ENCODE measurements at regions not wholly inside any gene's neighbourhood (a gene's known extent, or its start where the extent isn't known, plus 50 kb on each side); places are given as distances from the start of the nearest gene placed in this dataset.
"Not testable (repeated sequence)": the region's sequence is repeated elsewhere in the genome, so short reads cannot be mapped to it uniquely, and the experiment has no call there.

- H3K27me3 Mint-ChIP-seq (ENCODE audit: insufficient read depth, unreplicated experiment): no peaks in the 10 kb centered on the region
- TF ChIP-seq CTCF (IDR thresholded peaks at IDR 0.05; ENCODE audit: unreplicated experiment): no peak
Observed at GRCh38 chr9:65449423-65449822, 164.4 kb upstream of the FOXD4L5 start.

GRCh38 chr9:65447146-65447545 is 162.1 kb upstream of the FOXD4L5 start:
- H3K4me3 Mint-ChIP-seq (ENCODE audit: unreplicated experiment); intact Hi-C loops (cut with micrococcal nuclease); H3K4me1 Mint-ChIP-seq (ENCODE audit: insufficient read depth, unreplicated experiment); BruUV-seq (replicated peaks); POLR2A ChIA-PET; H3K36me3 Mint-ChIP-seq (ENCODE audit: insufficient read depth, unreplicated experiment); H3K27me3 Mint-ChIP-seq (ENCODE audit: insufficient read depth, unreplicated experiment); H3K27ac Mint-ChIP-seq (ENCODE audit: low read depth, unreplicated experiment); DNase-seq (ENCODE audit: unreplicated experiment); CTCF ChIA-PET: not testable (repeated sequence)
- peaks cover 22% of the 10 kb centered on the region for H3K9me3 Mint-ChIP-seq (ENCODE audit: unreplicated experiment)

More at GRCh38 chr9:65449423-65449822, 164.4 kb upstream of the FOXD4L5 start:
- Mint-ChIP-seq H3K27ac (ENCODE audit: low read depth, unreplicated experiment) (no peak overlapping the region), H3K4me1 (ENCODE audit: insufficient read depth, unreplicated experiment) (no peaks in the 10 kb centered on the region), H3K4me3 (ENCODE audit: unreplicated experiment) (no peak overlapping the region), H3K9me3 (ENCODE audit: unreplicated experiment) (peaks cover 36% of the 10 kb centered on the region), H3K36me3 (ENCODE audit: insufficient read depth, unreplicated experiment) (no peaks in the 10 kb centered on the region)
- ChIA-PET CTCF (no interaction called here), POLR2A (no interaction called here)
- intact Hi-C loops (cut with micrococcal nuclease): no loop called here
- DNase-seq (ENCODE audit: unreplicated experiment): no peak
- no TSS peak for BruUV-seq (replicated peaks)

GRCh38 chr9:65445991-65446390 is 161.0 kb upstream of the FOXD4L5 start:
- CTCF ChIA-PET; DNase-seq (ENCODE audit: unreplicated experiment); H3K27ac Mint-ChIP-seq (ENCODE audit: low read depth, unreplicated experiment); H3K4me3 Mint-ChIP-seq (ENCODE audit: unreplicated experiment); H3K4me1 Mint-ChIP-seq (ENCODE audit: insufficient read depth, unreplicated experiment); H3K27me3 Mint-ChIP-seq (ENCODE audit: insufficient read depth, unreplicated experiment); intact Hi-C loops (cut with micrococcal nuclease); BruUV-seq (replicated peaks); H3K36me3 Mint-ChIP-seq (ENCODE audit: insufficient read depth, unreplicated experiment); POLR2A ChIA-PET: not testable (repeated sequence)
- H3K9me3 Mint-ChIP-seq (ENCODE audit: unreplicated experiment): peaks cover 13% of the 10 kb centered on the region

- intact Hi-C loops (cut with micrococcal nuclease): no loop called here
- TF ChIP-seq CTCF (IDR thresholded peaks at IDR 0.05; ENCODE audit: unreplicated experiment): no peak
- POLR2A ChIA-PET: no interaction called here
- no TSS peak for BruUV-seq (replicated peaks)
- Mint-ChIP-seq H3K4me3 (ENCODE audit: unreplicated experiment) (no peak overlapping the region), H3K9me3 (ENCODE audit: unreplicated experiment) (peaks cover 11% of the 10 kb centered on the region), H3K4me1 (ENCODE audit: insufficient read depth, unreplicated experiment) (no peaks in the 10 kb centered on the region), H3K27ac (ENCODE audit: low read depth, unreplicated experiment) (no peak overlapping the region), H3K36me3 (ENCODE audit: insufficient read depth, unreplicated experiment) (no peaks in the 10 kb centered on the region), H3K27me3 (ENCODE audit: insufficient read depth, unreplicated experiment) (no peaks in the 10 kb centered on the region)
- no peak for DNase-seq (ENCODE audit: unreplicated experiment)
- CTCF ChIA-PET: no interaction called here
Observed at GRCh38 chr9:65444943-65445342, 159.9 kb upstream of the FOXD4L5 start.

GRCh38 chr9:65442116-65442515 is 157.1 kb upstream of the FOXD4L5 start:
- DNase-seq (ENCODE audit: unreplicated experiment); BruUV-seq (replicated peaks): not testable (repeated sequence)

GRCh38 chr9:65441324-65441920 is 156.4 kb upstream of the FOXD4L5 start:
- H3K27ac Mint-ChIP-seq (ENCODE audit: low read depth, unreplicated experiment); H3K27me3 Mint-ChIP-seq (ENCODE audit: insufficient read depth, unreplicated experiment); CTCF ChIA-PET; BruUV-seq (replicated peaks); DNase-seq (ENCODE audit: unreplicated experiment); H3K4me1 Mint-ChIP-seq (ENCODE audit: insufficient read depth, unreplicated experiment); intact Hi-C loops (cut with micrococcal nuclease); H3K36me3 Mint-ChIP-seq (ENCODE audit: insufficient read depth, unreplicated experiment); H3K4me3 Mint-ChIP-seq (ENCODE audit: unreplicated experiment); POLR2A ChIA-PET: not testable (repeated sequence)
- peaks cover 17% of the 10 kb centered on the region for H3K9me3 Mint-ChIP-seq (ENCODE audit: unreplicated experiment)

More at GRCh38 chr9:65442116-65442515, 157.1 kb upstream of the FOXD4L5 start:
- intact Hi-C loops (cut with micrococcal nuclease); H3K36me3 Mint-ChIP-seq (ENCODE audit: insufficient read depth, unreplicated experiment); H3K27ac Mint-ChIP-seq (ENCODE audit: low read depth, unreplicated experiment); POLR2A ChIA-PET; H3K4me3 Mint-ChIP-seq (ENCODE audit: unreplicated experiment); H3K27me3 Mint-ChIP-seq (ENCODE audit: insufficient read depth, unreplicated experiment); CTCF ChIA-PET; H3K4me1 Mint-ChIP-seq (ENCODE audit: insufficient read depth, unreplicated experiment): not testable (repeated sequence)
- peaks cover 17% of the 10 kb centered on the region for H3K9me3 Mint-ChIP-seq (ENCODE audit: unreplicated experiment)

Data from MCF 10A (cell line).